Astrocyte (in vitro differentiated cells and primary cell): ENCODE measurements at regions not wholly inside any gene's neighbourhood (a gene's known extent, or its start where the extent isn't known, plus 50 kb on each side); places are given as distances from the start of the nearest gene placed in this dataset.

ENCODE experiments used
- DNase-seq: peaks from one replicate; pipeline ENCODE4 v3.0.0-alpha.2; 2010; ENCODE audit warnings: low read depth
- FAIRE-seq: peaks from 2 replicates; lab custom pipeline; 2011; peaks lifted over from hg19 to GRCh38; lab: Jason Lieb, UNC
- H2AFZ ChIP-seq: 2 replicates; pipeline ENCODE4 v1.6.0; 2012; ENCODE audit warnings: low read depth, low read length, inconsistent platforms
- H3K27ac ChIP-seq: 2 replicates; pipeline ENCODE4 v1.5.1; 2011; ENCODE audit warnings: low read depth, low read length, inconsistent platforms
- H3K27me3 ChIP-seq: 2 replicates; pipeline ENCODE4 v1.6.0; 2011; ENCODE audit warnings: low read length, inconsistent platforms; ENCODE audit not compliant: insufficient read depth
- H3K36me3 ChIP-seq: 2 replicates; pipeline ENCODE4 v1.5.1; 2011; ENCODE audit warnings: low read length, inconsistent platforms; ENCODE audit not compliant: insufficient read depth
- H3K4me1 ChIP-seq: 2 replicates; pipeline ENCODE4 v1.5.1; 2011; ENCODE audit warnings: low read length, inconsistent platforms; ENCODE audit not compliant: insufficient read depth
- H3K4me2 ChIP-seq: 2 replicates; pipeline ENCODE4 v1.6.0; 2012; ENCODE audit warnings: low read length, inconsistent platforms
- H3K4me3 ChIP-seq: 2 replicates; pipeline ENCODE4 v1.5.1; 2011; ENCODE audit warnings: low read depth, mild to moderate bottlenecking, low read length, inconsistent platforms; ENCODE audit not compliant: insufficient read depth
- H3K79me2 ChIP-seq: 2 replicates; pipeline ENCODE4 v1.6.0; 2012; ENCODE audit warnings: mild to moderate bottlenecking, low read length, inconsistent platforms; ENCODE audit not compliant: insufficient read depth
- H3K9ac ChIP-seq: 2 replicates; pipeline ENCODE4 v1.6.0; 2012; ENCODE audit warnings: mild to moderate bottlenecking, low read length, inconsistent platforms
- H3K9me3 ChIP-seq: 2 replicates; pipeline ENCODE4 v1.5.1; 2012; ENCODE audit warnings: low read depth, mild to moderate bottlenecking, low read length, inconsistent platforms; ENCODE audit not compliant: insufficient read depth
- H4K20me1 ChIP-seq: 2 replicates; pipeline ENCODE4 v1.6.0; 2012; ENCODE audit warnings: low read length, inconsistent platforms; ENCODE audit not compliant: insufficient read depth
- H3K27ac Mint-ChIP-seq: one replicate; pipeline ENCODE4 v1.8.0; 2021; ENCODE audit warnings: mild to moderate bottlenecking, mixed read lengths; ENCODE audit not compliant: unreplicated experiment
- H3K27me3 Mint-ChIP-seq: one replicate; pipeline ENCODE4 v1.8.0; 2021; ENCODE audit warnings: low read depth, mixed read lengths; ENCODE audit not compliant: unreplicated experiment
- H3K36me3 Mint-ChIP-seq: one replicate; pipeline ENCODE4 v1.8.0; 2021; ENCODE audit warnings: low read depth, mixed read lengths; ENCODE audit not compliant: unreplicated experiment
- H3K4me1 Mint-ChIP-seq: one replicate; pipeline ENCODE4 v1.8.0; 2021; ENCODE audit warnings: low read depth, mixed read lengths; ENCODE audit not compliant: unreplicated experiment
- H3K4me3 Mint-ChIP-seq: one replicate; pipeline ENCODE4 v1.8.0; 2021; ENCODE audit warnings: mild to moderate bottlenecking, moderate library complexity, mixed read lengths; ENCODE audit not compliant: unreplicated experiment
- H3K9me3 Mint-ChIP-seq: one replicate; pipeline ENCODE4 v1.8.0; 2021; ENCODE audit warnings: mild to moderate bottlenecking, mixed read lengths; ENCODE audit not compliant: unreplicated experiment
- EZH2 ChIP-seq: IDR thresholded peaks from 2 replicates; pipeline ENCODE4 v1.6.1; 2012; ENCODE audit warnings: mild to moderate bottlenecking, low read length, inconsistent platforms; ENCODE audit not compliant: insufficient read depth
- TF ChIP-seq, protein P1 (sequence below): IDR thresholded peaks from 2 replicates; pipeline ENCODE4 v1.5.1; 2011; ENCODE audit warnings: low read depth, mild to moderate bottlenecking, inconsistent platforms, low read length, moderate library complexity; ENCODE audit not compliant: insufficient read depth

DNA sequence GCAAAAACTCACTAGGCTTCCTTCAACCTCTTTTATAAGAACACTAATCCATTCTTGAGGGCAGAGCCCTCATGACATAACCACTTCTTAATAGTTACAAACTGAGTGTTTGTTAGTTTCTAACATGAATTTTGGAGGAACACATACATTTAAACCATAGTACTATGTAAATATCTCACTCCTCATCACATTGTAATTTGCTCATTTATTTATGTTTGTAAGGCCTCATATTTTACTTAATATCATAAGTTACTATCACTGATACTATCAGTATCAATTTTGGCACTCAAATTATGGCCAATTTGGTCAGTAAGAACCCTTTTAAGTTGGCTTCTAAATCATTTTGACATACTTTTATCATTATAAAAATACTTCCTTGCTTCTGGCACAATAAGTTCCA, 603.1 kb downstream of the ZEB2 start:
- H3K27me3 Mint-ChIP-seq, result no peaks in the 10 kb centered on the region
- no peaks in the 10 kb centered on the region for H3K36me3 Mint-ChIP-seq
- no peaks in the 10 kb centered on the region for H3K36me3 ChIP-seq
- H3K9me3 Mint-ChIP-seq, result peaks cover 13% of the 10 kb centered on the region
- H3K4me1 Mint-ChIP-seq, result no peaks in the 10 kb centered on the region
- DNase-seq (no peak), FAIRE-seq (no peak)
- no peak overlapping the region for H3K4me3 ChIP-seq
- no peak overlapping the region for H3K9ac ChIP-seq
- H4K20me1 ChIP-seq, result no peaks in the 10 kb centered on the region
- peaks cover 3% of the 10 kb centered on the region for H3K9me3 ChIP-seq
- H2AFZ ChIP-seq, result no peak overlapping the region
- H3K27ac ChIP-seq, result no peak overlapping the region
- no peaks in the 10 kb centered on the region for H3K4me1 ChIP-seq
- H3K79me2 ChIP-seq, result no peaks in the 10 kb centered on the region
- no peak overlapping the region for H3K27ac Mint-ChIP-seq
- H3K4me2 ChIP-seq, result no peak overlapping the region
- TF ChIP-seq, protein P1, sequence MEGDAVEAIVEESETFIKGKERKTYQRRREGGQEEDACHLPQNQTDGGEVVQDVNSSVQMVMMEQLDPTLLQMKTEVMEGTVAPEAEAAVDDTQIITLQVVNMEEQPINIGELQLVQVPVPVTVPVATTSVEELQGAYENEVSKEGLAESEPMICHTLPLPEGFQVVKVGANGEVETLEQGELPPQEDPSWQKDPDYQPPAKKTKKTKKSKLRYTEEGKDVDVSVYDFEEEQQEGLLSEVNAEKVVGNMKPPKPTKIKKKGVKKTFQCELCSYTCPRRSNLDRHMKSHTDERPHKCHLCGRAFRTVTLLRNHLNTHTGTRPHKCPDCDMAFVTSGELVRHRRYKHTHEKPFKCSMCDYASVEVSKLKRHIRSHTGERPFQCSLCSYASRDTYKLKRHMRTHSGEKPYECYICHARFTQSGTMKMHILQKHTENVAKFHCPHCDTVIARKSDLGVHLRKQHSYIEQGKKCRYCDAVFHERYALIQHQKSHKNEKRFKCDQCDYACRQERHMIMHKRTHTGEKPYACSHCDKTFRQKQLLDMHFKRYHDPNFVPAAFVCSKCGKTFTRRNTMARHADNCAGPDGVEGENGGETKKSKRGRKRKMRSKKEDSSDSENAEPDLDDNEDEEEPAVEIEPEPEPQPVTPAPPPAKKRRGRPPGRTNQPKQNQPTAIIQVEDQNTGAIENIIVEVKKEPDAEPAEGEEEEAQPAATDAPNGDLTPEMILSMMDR, result no peak
- no peak for TF ChIP-seq EZH2
- no peak overlapping the region for H3K4me3 Mint-ChIP-seq
- H3K27me3 ChIP-seq, result no peaks in the 10 kb centered on the region

DNA sequence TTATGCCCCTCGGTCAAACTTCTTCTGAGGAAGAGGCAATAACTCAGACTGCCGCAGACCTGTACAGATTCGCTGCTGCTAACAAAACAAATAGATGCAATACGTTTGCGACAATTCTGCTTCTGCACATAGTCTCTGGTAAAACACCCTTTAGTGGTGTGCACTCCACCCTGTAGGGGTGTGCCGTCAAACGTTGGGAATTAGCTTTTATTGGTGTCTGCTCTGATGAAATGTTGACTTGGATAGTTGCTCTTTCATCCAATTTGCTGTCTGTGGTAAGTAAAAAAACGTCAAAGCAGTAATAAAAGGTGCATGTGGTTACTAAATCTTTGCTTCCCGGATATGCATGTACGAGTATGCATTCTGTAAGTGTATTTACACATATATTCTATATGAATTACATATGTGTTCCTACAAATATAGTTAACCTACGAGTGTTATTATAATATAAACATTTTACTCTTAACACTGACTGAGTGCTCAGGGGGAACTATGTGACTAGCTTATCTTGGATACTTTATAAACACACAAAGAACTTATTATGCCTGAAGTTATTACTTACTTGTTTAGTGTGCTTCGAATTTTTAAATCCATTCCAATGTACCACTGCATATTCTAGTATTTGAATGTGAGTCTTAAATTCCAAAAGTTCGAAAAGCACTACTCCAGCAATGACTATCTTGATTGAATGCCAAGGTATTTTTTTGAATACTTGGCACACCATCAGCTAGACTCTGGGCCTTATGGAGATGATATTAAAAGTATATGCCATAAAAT, 610.2 kb downstream of the ZEB2 start:
- no peaks in the 10 kb centered on the region for H3K79me2 ChIP-seq
- no peaks in the 10 kb centered on the region for H3K4me1 Mint-ChIP-seq
- no peaks in the 10 kb centered on the region for H3K27me3 ChIP-seq
- H4K20me1 ChIP-seq, result no peaks in the 10 kb centered on the region
- no peak overlapping the region for H3K9ac ChIP-seq
- DNase-seq (no peak), FAIRE-seq (no peak)
- H3K36me3 Mint-ChIP-seq, result no peaks in the 10 kb centered on the region
- H3K4me2 ChIP-seq, result no peak overlapping the region
- no peak overlapping the region for H3K4me3 ChIP-seq
- H3K27ac Mint-ChIP-seq, result no peak overlapping the region
- no peaks in the 10 kb centered on the region for H3K36me3 ChIP-seq
- H3K9me3 Mint-ChIP-seq, result no peaks in the 10 kb centered on the region
- TF ChIP-seq, protein P1, result no peak
- TF ChIP-seq EZH2, result no peak
- no peaks in the 10 kb centered on the region for H3K9me3 ChIP-seq
- H3K4me3 Mint-ChIP-seq, result no peak overlapping the region
- H2AFZ ChIP-seq, result no peak overlapping the region
- H3K4me1 ChIP-seq, result no peaks in the 10 kb centered on the region
- no peaks in the 10 kb centered on the region for H3K27me3 Mint-ChIP-seq
- no peak overlapping the region for H3K27ac ChIP-seq

DNA sequence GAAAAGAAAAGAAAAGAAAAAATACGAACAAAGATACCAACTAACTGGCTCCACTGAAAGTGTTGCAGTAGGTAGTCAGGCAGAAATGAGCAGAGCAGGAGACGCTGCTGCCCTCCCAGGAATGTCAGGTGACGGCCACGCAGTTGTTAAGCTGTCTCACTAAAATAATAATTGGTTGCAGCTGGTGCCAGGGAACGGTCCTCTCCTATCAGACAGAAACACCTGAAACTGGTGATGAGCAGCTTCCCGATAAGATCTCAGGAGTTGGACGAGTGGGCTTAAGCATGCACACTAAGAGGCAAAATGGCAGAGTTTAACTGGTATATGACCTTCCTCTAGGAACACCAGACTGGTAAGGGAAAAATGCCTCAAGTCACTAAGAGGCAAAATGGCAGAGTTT, 611.1 kb downstream of the ZEB2 start:
- Histone ChIP-seq H3K9ac (no peak overlapping the region), H3K79me2 (no peaks in the 10 kb centered on the region), H3K4me2 (no peak overlapping the region), H3K4me3 (no peak overlapping the region), H2AFZ (no peak overlapping the region), H3K27me3 (no peaks in the 10 kb centered on the region), H3K9me3 (no peaks in the 10 kb centered on the region), H4K20me1 (no peaks in the 10 kb centered on the region), H3K36me3 (no peaks in the 10 kb centered on the region), H3K27ac (no peak overlapping the region), H3K4me1 (no peaks in the 10 kb centered on the region)
- no peaks in the 10 kb centered on the region for H3K9me3 Mint-ChIP-seq
- TF ChIP-seq, protein P1, result no peak
- TF ChIP-seq EZH2, result no peak
- no peaks in the 10 kb centered on the region for H3K36me3 Mint-ChIP-seq
- FAIRE-seq, result no peak
- H3K27me3 Mint-ChIP-seq, result no peaks in the 10 kb centered on the region
- H3K27ac Mint-ChIP-seq, result no peak overlapping the region
- DNase-seq, result no peak
- no peak overlapping the region for H3K4me3 Mint-ChIP-seq
- no peaks in the 10 kb centered on the region for H3K4me1 Mint-ChIP-seq
